RWPE2 (cell line): ENCODE measurements at regions not wholly inside any gene's neighbourhood (a gene's known extent, or its start where the extent isn't known, plus 50 kb on each side); places are given as distances from the start of the nearest gene placed in this dataset.
"Not testable (repeated sequence)": the region's sequence is repeated elsewhere in the genome, so short reads cannot be mapped to it uniquely, and the experiment has no call there.

ENCODE experiments used
- ATAC-seq: fragments of 200-7000 bp; cut with Tn5 transposase; 3 replicates; pipeline ENCODE4 v1.9.1; 2021; ENCODE audit warnings: low read depth
- DNase-seq: peaks from one replicate; pipeline ENCODE4 v3.0.0-alpha.2; 2020; ENCODE audit warnings: low spot score
- H3K27ac ChIP-seq: fragments of 450-650 bp; 2 replicates; pipeline ENCODE4 v1.5.1; 2017; ENCODE audit warnings: mild to moderate bottlenecking; ENCODE audit not compliant: poor library complexity, severe bottlenecking
- H3K27me3 ChIP-seq: fragments of 250-450 bp; sonication (Bioruptor Pico); 2 replicates; pipeline ENCODE4 v1.5.1; 2021; ENCODE audit warnings: mild to moderate bottlenecking, moderate library complexity; ENCODE audit not compliant: insufficient read depth, poor library complexity, severe bottlenecking
- H3K36me3 ChIP-seq: fragments of 250-450 bp; sonication (Bioruptor Pico); 2 replicates; pipeline ENCODE4 v1.5.1; 2020; ENCODE audit warnings: low read depth, mild to moderate bottlenecking, moderate library complexity
- H3K4me1 ChIP-seq: fragments of 250-450 bp; sonication (Bioruptor Pico); 2 replicates; pipeline ENCODE4 v1.5.1; 2021; ENCODE audit warnings: mild to moderate bottlenecking, moderate library complexity; ENCODE audit not compliant: insufficient read depth, poor library complexity, severe bottlenecking
- H3K4me3 ChIP-seq: fragments of 250-450 bp; sonication (Bioruptor Pico); 2 replicates; pipeline ENCODE4 v1.5.1; 2021; ENCODE audit warnings: mild to moderate bottlenecking, moderate library complexity; ENCODE audit not compliant: severe bottlenecking
- H3K9me3 ChIP-seq: fragments of 250-450 bp; sonication (Bioruptor Pico); 2 replicates; pipeline ENCODE4 v1.5.1; 2021; ENCODE audit warnings: mild to moderate bottlenecking, moderate library complexity; ENCODE audit not compliant: severe bottlenecking
- CTCF ChIP-seq: fragments of 450-650 bp; IDR thresholded peaks from one replicate; pipeline ENCODE4 v1.5.1; 2017; ENCODE audit warnings: mild to moderate bottlenecking, moderate library complexity; ENCODE audit not compliant: poor library complexity, severe bottlenecking

GRCh38 chr12:63003223-63003819 is 68.4 kb upstream of the PPM1H start:
- no peak for TF ChIP-seq CTCF
- Histone ChIP-seq H3K27me3 (peaks cover 27% of the 10 kb centered on the region), H3K36me3 (no peaks in the 10 kb centered on the region), H3K4me3 (no peak overlapping the region), H3K9me3 (no peaks in the 10 kb centered on the region), H3K27ac (no peak overlapping the region), H3K4me1 (no peaks in the 10 kb centered on the region)
- DNase-seq: no peak
- ATAC-seq: no peak

- H3K36me3 ChIP-seq, H3K4me1 ChIP-seq, ATAC-seq, H3K9me3 ChIP-seq, H3K4me3 ChIP-seq, DNase-seq, H3K27ac ChIP-seq: not testable (repeated sequence)
- peaks cover 23% of the 10 kb centered on the region for H3K27me3 ChIP-seq
Measured at GRCh38 chr12:63002059-63002458, 67.1 kb upstream of the PPM1H start.

GRCh38 chr12:62998454-62998853 is 63.5 kb upstream of the PPM1H start:
- TF ChIP-seq CTCF: no peak

GRCh38 chr12:62995097-62995496 is 60.1 kb upstream of the PPM1H start:
- Histone ChIP-seq H3K4me1 (no peaks in the 10 kb centered on the region), H3K27me3 (peaks cover 10% of the 10 kb centered on the region), H3K27ac (no peak overlapping the region), H3K36me3 (no peaks in the 10 kb centered on the region), H3K9me3 (no peaks in the 10 kb centered on the region), H3K4me3 (no peak overlapping the region)
- ATAC-seq (no peak), DNase-seq (no peak)
- no peak for TF ChIP-seq CTCF

More at GRCh38 chr12:62998454-62998853, 63.5 kb upstream of the PPM1H start:
- DNase-seq: no peak
- H3K36me3 ChIP-seq: no peaks in the 10 kb centered on the region
- no peak overlapping the region for H3K4me3 ChIP-seq
- H3K27ac ChIP-seq: no peak overlapping the region
- H3K27me3 ChIP-seq: peaks cover 22% of the 10 kb centered on the region
- H3K9me3 ChIP-seq: no peaks in the 10 kb centered on the region
- ATAC-seq: no peak
- no peaks in the 10 kb centered on the region for H3K4me1 ChIP-seq

GRCh38 chr12:62986844-62987243 is 51.9 kb upstream of the PPM1H start:
- Histone ChIP-seq H3K4me1 (no peaks in the 10 kb centered on the region), H3K27me3 (peaks cover 15% of the 10 kb centered on the region), H3K27ac (no peak overlapping the region), H3K9me3 (no peaks in the 10 kb centered on the region), H3K36me3 (no peaks in the 10 kb centered on the region), H3K4me3 (no peak overlapping the region)
- ATAC-seq: no peak
- TF ChIP-seq CTCF: no peak
- DNase-seq: no peak
